ENCODE measurements at regions not wholly inside any gene's neighbourhood (a gene's known extent, or its start where the extent isn't known, plus 50 kb on each side); places are given as distances from the start of the nearest gene placed in this dataset.

GRCh38 chr5:32511776-32512374 is 67.3 kb upstream of the ZFR start:
- Histone ChIP-seq H3K27me3 (no peaks in the 10 kb centered on the region), H3K4me1 (no peaks in the 10 kb centered on the region), H3K9me3 (no peaks in the 10 kb centered on the region), H3K4me3 (no peak overlapping the region), H3K36me3 (no peaks in the 10 kb centered on the region), H3K27ac (no peak overlapping the region)
- DNase-seq: peak in 1 of 3 donors; percentile 23
- TF ChIP-seq POLR2A (IDR thresholded peaks at IDR 0.05): no peak
- TF ChIP-seq, protein P1, sequence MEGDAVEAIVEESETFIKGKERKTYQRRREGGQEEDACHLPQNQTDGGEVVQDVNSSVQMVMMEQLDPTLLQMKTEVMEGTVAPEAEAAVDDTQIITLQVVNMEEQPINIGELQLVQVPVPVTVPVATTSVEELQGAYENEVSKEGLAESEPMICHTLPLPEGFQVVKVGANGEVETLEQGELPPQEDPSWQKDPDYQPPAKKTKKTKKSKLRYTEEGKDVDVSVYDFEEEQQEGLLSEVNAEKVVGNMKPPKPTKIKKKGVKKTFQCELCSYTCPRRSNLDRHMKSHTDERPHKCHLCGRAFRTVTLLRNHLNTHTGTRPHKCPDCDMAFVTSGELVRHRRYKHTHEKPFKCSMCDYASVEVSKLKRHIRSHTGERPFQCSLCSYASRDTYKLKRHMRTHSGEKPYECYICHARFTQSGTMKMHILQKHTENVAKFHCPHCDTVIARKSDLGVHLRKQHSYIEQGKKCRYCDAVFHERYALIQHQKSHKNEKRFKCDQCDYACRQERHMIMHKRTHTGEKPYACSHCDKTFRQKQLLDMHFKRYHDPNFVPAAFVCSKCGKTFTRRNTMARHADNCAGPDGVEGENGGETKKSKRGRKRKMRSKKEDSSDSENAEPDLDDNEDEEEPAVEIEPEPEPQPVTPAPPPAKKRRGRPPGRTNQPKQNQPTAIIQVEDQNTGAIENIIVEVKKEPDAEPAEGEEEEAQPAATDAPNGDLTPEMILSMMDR (IDR thresholded peaks at IDR 0.05): no peak

DNA sequence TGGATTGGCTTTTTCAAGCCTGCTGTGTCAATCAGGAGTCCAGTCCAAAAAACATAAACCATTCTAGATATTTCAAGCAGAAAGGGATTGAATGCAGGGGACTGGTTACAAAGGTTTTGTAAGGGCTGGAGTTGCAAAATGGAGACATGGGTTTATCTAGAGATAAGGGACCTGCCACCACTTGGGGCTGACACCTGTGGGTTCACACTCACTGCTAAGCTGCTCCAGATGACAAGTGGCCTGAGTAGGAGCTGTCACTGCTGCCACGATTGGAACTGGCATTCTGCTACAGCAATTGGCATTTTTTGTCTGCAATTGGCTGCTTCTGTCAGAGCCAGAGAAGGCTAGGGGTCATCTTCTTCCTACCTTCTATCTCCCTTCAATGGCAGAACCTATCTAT is 66.3 kb upstream of the ZFR start:
- H3K4me1 ChIP-seq: peaks cover 0 to 7% (median 0%) of the 10 kb centered on the region in 4 donors
- no peaks in the 10 kb centered on the region for H3K27me3 ChIP-seq
- H3K9me3 ChIP-seq: no peaks in the 10 kb centered on the region
- no peak overlapping the region for H3K4me3 ChIP-seq
- no peak overlapping the region for H3K27ac ChIP-seq
- TF ChIP-seq, protein P1 (IDR thresholded peaks at IDR 0.05): no peak
- TF ChIP-seq POLR2A (IDR thresholded peaks at IDR 0.05): no peak
- no peaks in the 10 kb centered on the region for H3K36me3 ChIP-seq
- no peak for DNase-seq

GRCh38 chr5:32508806-32509805 is 64.6 kb upstream of the ZFR start:
- no peak for TF ChIP-seq POLR2A (IDR thresholded peaks at IDR 0.05)
- TF ChIP-seq, protein P1 (IDR thresholded peaks at IDR 0.05): no peak
- no peaks in the 10 kb centered on the region for H3K9me3 ChIP-seq
- no peak overlapping the region for H3K27ac ChIP-seq

GRCh38 chr5:32507738-32508434 is 63.3 kb upstream of the ZFR start:
- DNase-seq: no peak
- no peaks in the 10 kb centered on the region for H3K36me3 ChIP-seq
- H3K4me1 ChIP-seq: peaks cover 0 to 25% (median 0%) of the 10 kb centered on the region in 4 donors
- no peak overlapping the region for H3K4me3 ChIP-seq
- H3K27me3 ChIP-seq: no peaks in the 10 kb centered on the region
- H3K27ac ChIP-seq: no peak overlapping the region
- no peak for TF ChIP-seq POLR2A (IDR thresholded peaks at IDR 0.05)
- TF ChIP-seq, protein P1 (IDR thresholded peaks at IDR 0.05): no peak
- no peaks in the 10 kb centered on the region for H3K9me3 ChIP-seq

More at GRCh38 chr5:32508806-32509805, 64.6 kb upstream of the ZFR start:
- Histone ChIP-seq H3K4me3 (no peak overlapping the region), H3K36me3 (no peaks in the 10 kb centered on the region), H3K4me1 (peaks cover 0 to 24% (median 0%) of the 10 kb centered on the region in 4 donors), H3K27me3 (no peaks in the 10 kb centered on the region)
- no peak for DNase-seq

DNA sequence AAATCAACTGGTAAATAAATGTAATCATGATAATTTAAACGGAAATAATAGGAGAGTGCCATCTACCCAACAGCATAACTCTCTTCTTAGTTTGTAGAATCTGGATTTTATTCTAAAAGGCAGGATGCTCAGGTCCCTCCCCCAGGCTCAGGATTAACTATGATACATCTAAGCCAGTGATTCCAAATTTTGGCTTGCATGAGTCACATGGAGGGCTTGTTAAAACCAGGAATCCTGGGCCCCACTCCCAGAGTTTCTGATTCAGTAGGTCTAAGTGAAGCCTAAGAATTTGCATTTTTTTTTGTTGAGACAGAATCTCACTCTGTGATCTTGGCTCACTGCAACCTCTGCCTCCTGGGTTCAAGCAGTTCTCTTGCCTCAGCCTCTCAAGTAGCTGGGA is 62.3 kb upstream of the ZFR start:
- TF ChIP-seq, protein P1 (IDR thresholded peaks at IDR 0.05): no peak
- TF ChIP-seq POLR2A (IDR thresholded peaks at IDR 0.05): no peak
- no peaks in the 10 kb centered on the region for H3K36me3 ChIP-seq
- no peak for DNase-seq
- no peak overlapping the region for H3K4me3 ChIP-seq
- no peaks in the 10 kb centered on the region for H3K9me3 ChIP-seq
- H3K27me3 ChIP-seq: no peaks in the 10 kb centered on the region
- no peak overlapping the region for H3K27ac ChIP-seq
- H3K4me1 ChIP-seq: peaks cover 0 to 25% (median 0%) of the 10 kb centered on the region in 4 donors

Measured in Peyer's patch (tissue), 4 donors.